ENCODE measurements at regions not wholly inside any gene's neighbourhood (a gene's known extent, or its start where the extent isn't known, plus 50 kb on each side); places are given as distances from the start of the nearest gene placed in this dataset.

DNA sequence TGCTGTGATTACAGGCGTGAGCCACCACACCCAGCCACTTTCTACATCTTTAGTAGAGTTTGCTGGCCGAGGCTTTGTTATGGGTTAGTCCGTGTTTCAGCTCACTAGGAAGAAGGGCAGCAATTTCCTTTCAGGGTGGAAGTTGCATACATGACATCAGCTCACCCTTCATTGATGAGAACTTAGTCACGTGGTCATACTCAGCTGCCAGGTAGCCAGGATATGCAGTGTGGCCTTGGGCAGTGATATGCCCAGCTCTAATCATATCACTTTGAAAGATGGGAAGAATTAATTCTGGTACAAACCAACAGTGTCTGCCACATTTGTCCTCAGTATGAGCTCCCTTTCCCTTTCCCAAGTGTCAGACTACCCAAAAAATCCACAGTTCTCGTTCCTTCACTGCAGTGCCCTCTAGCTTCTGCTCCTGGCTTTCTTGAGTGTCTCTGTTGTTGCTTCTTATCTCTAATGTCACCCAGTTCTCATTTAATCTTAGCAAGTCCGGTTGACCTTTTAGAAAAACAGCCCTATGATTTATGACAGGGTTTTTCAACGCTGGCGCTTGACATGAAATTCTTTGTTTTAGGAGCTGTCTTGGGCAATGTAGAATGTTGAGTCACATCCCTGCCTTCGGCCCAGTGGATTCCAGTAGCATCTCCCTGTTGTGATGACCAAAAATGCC is 108.7 kb upstream of the ITGB1 start:
- H4K20me1 ChIP-seq (ENCODE audit: insufficient read depth) = no peaks in the 10 kb centered on the region
- no peaks in the 10 kb centered on the region; the same call in 1 of the 2 replicates for H3K4me1 ChIP-seq (replicated peaks; ENCODE audit: insufficient read depth)
- H3K4me2 ChIP-seq = no peak overlapping the region
- no peaks in the 10 kb centered on the region for H3K36me3 ChIP-seq (ENCODE audit: low read depth)
- BruUV-seq (replicated peaks) = no TSS peak
- no peak overlapping the region for H3K4me3 ChIP-seq
- H2AFZ ChIP-seq = no peak overlapping the region
- ChIA-PET POLR2A (ENCODE audit: unreplicated experiment) (no interaction called here), CTCF (no interaction called here)
- no peaks in the 10 kb centered on the region for H3K79me2 ChIP-seq (ENCODE audit: low read depth)
- no peaks in the 10 kb centered on the region for H3K27me3 ChIP-seq (ENCODE audit: insufficient read depth, low read depth)
- H3F3A ChIP-seq (ENCODE audit: insufficient read depth, low read depth) = no peaks in the 10 kb centered on the region
- H3K9me2 ChIP-seq (ENCODE audit: insufficient read depth) = no peaks in the 10 kb centered on the region
- no peak for TF ChIP-seq EZH2 (IDR thresholded peaks at IDR 0.05; ENCODE audit: low read depth)
- TF ChIP-seq, protein P1, sequence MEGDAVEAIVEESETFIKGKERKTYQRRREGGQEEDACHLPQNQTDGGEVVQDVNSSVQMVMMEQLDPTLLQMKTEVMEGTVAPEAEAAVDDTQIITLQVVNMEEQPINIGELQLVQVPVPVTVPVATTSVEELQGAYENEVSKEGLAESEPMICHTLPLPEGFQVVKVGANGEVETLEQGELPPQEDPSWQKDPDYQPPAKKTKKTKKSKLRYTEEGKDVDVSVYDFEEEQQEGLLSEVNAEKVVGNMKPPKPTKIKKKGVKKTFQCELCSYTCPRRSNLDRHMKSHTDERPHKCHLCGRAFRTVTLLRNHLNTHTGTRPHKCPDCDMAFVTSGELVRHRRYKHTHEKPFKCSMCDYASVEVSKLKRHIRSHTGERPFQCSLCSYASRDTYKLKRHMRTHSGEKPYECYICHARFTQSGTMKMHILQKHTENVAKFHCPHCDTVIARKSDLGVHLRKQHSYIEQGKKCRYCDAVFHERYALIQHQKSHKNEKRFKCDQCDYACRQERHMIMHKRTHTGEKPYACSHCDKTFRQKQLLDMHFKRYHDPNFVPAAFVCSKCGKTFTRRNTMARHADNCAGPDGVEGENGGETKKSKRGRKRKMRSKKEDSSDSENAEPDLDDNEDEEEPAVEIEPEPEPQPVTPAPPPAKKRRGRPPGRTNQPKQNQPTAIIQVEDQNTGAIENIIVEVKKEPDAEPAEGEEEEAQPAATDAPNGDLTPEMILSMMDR (conservative IDR thresholded peaks at IDR 0.05) = no peak
- no peaks in the 10 kb centered on the region for H3K9me3 ChIP-seq (ENCODE audit: insufficient read depth, low read depth)
- intact Hi-C loops (cut with micrococcal nuclease; ENCODE audit: unreplicated experiment) = no loop called here
- H3K27ac ChIP-seq = no peak overlapping the region
- no peak for DNase-seq

DNA sequence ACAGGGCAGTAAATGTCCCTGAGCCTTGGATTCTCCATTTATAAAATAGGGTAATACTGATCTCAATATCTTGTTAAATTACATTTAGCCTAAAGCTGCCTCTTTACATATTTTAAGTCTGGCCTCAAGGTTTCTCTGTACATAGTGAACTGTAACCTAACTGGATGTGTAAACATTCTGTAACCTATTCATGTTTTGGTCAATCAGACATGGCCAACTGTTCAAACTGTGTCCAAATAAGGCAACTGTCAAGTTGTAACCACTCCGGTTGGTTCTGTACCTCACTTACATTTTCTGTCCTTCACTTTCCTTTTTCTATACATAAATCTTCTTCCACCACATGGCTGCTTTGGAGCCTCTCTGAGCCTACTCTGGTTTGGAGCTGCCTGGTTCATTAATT is 107.1 kb upstream of the ITGB1 start:
- Histone ChIP-seq H3K9me3 (ENCODE audit: insufficient read depth, low read depth) (no peaks in the 10 kb centered on the region), H3K4me3 (no peak overlapping the region), H3K4me1 (replicated peaks; ENCODE audit: insufficient read depth) (no peaks in the 10 kb centered on the region), H3K79me2 (ENCODE audit: low read depth) (no peaks in the 10 kb centered on the region), H3K27ac (no peak overlapping the region), H3K27me3 (ENCODE audit: insufficient read depth, low read depth) (no peaks in the 10 kb centered on the region), H2AFZ (no peak overlapping the region), H3F3A (ENCODE audit: insufficient read depth, low read depth) (no peaks in the 10 kb centered on the region), H3K4me2 (no peak overlapping the region), H3K9me2 (ENCODE audit: insufficient read depth) (no peaks in the 10 kb centered on the region), H3K36me3 (ENCODE audit: low read depth) (no peaks in the 10 kb centered on the region), H4K20me1 (ENCODE audit: insufficient read depth) (no peaks in the 10 kb centered on the region)
- TF ChIP-seq EZH2 (IDR thresholded peaks at IDR 0.05; ENCODE audit: low read depth) = no peak
- TF ChIP-seq, protein P1 (conservative IDR thresholded peaks at IDR 0.05) = no peak
- no peak for DNase-seq
- BruUV-seq (replicated peaks) = no TSS peak
- ChIA-PET POLR2A (ENCODE audit: unreplicated experiment) (no interaction called here), CTCF (no interaction called here)
- intact Hi-C loops (cut with micrococcal nuclease; ENCODE audit: unreplicated experiment) = no loop called here

DNA sequence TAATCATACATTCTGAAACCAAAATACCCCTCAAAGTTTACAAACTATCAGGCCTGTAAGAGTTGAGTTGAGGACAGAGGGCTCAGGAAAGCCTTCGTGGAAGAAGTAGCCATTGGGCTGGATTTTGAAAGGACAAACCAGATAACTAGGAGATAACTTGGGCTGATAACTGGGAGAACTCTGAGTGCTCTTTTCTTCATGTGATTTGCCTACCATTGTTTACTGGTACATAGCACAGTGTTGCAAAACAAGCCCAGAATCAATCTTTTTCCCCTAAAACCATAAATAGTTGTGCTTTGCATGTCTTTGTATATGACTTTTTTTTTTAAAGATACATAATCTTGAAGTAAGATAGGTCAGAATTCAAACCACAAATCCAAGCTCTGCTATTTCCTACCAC is 106.7 kb upstream of the ITGB1 start:
- TF ChIP-seq, protein P1 (conservative IDR thresholded peaks at IDR 0.05) = no peak
- no peak for TF ChIP-seq EZH2 (IDR thresholded peaks at IDR 0.05; ENCODE audit: low read depth)
- POLR2A ChIA-PET (ENCODE audit: unreplicated experiment) = no interaction called here
- Histone ChIP-seq H3K4me1 (replicated peaks; ENCODE audit: insufficient read depth) (no peaks in the 10 kb centered on the region), H2AFZ (no peak overlapping the region), H3K4me2 (no peak overlapping the region), H3K4me3 (no peak overlapping the region), H3K27ac (no peak overlapping the region), H3K27me3 (ENCODE audit: insufficient read depth, low read depth) (no peaks in the 10 kb centered on the region), H3K9me3 (ENCODE audit: insufficient read depth, low read depth) (no peaks in the 10 kb centered on the region), H3F3A (ENCODE audit: insufficient read depth, low read depth) (no peaks in the 10 kb centered on the region), H3K79me2 (ENCODE audit: low read depth) (no peaks in the 10 kb centered on the region), H3K9me2 (ENCODE audit: insufficient read depth) (no peaks in the 10 kb centered on the region), H4K20me1 (ENCODE audit: insufficient read depth) (no peaks in the 10 kb centered on the region), H3K36me3 (ENCODE audit: low read depth) (no peaks in the 10 kb centered on the region)
- no TSS peak for BruUV-seq (replicated peaks)
- intact Hi-C loops (cut with micrococcal nuclease; ENCODE audit: unreplicated experiment) = no loop called here
- CTCF ChIA-PET = no interaction called here
- DNase-seq = no peak

Data from PC-9 (cell line).